ACC112 (cell line): ENCODE measurements at regions not wholly inside any gene's neighbourhood (a gene's known extent, or its start where the extent isn't known, plus 50 kb on each side); places are given as distances from the start of the nearest gene placed in this dataset.

ENCODE experiments used
- H2AFZ ChIP-seq: fragments of 200-600 bp; sonication (generic); one replicate; pipeline ENCODE4 v1.6.0; 2017; ENCODE audit warnings: antibody characterized with exemption, low read length; ENCODE audit not compliant: unreplicated experiment
- H3K27ac ChIP-seq: fragments of 200-600 bp; sonication (generic); 2 replicates; pipeline ENCODE4 v1.5.1; 2014; ENCODE audit warnings: low read depth, mild to moderate bottlenecking, antibody characterized with exemption, low read length, moderate library complexity
- H3K27me3 ChIP-seq: fragments of 200-600 bp; sonication (generic); 2 replicates; pipeline ENCODE4 v1.6.1; 2014; ENCODE audit warnings: mild to moderate bottlenecking, antibody characterized with exemption, low read length, moderate library complexity, mixed read lengths; ENCODE audit not compliant: insufficient read depth
- H3K36me3 ChIP-seq: fragments of 200-600 bp; sonication (generic); 2 replicates; pipeline ENCODE4 v1.6.1; 2016; ENCODE audit warnings: mild to moderate bottlenecking, antibody characterized with exemption, low read length, moderate library complexity, mixed read lengths; ENCODE audit not compliant: insufficient read depth
- H3K4me1 ChIP-seq: fragments of 200-600 bp; sonication (generic); one replicate; pipeline ENCODE4 v1.6.1; 2016; ENCODE audit warnings: low read length, mixed read lengths; ENCODE audit not compliant: insufficient read depth, unreplicated experiment, control insufficient read depth
- H3K4me3 ChIP-seq: fragments of 200-600 bp; sonication (generic); 2 replicates; pipeline ENCODE4 v1.5.1; 2014; ENCODE audit warnings: mild to moderate bottlenecking, low read depth, low read length
- H3K79me2 ChIP-seq: fragments of 200-600 bp; sonication (generic); one replicate; pipeline ENCODE4 v1.6.0; 2016; ENCODE audit warnings: low read length; ENCODE audit not compliant: control insufficient read depth, unreplicated experiment, insufficient read depth

DNA sequence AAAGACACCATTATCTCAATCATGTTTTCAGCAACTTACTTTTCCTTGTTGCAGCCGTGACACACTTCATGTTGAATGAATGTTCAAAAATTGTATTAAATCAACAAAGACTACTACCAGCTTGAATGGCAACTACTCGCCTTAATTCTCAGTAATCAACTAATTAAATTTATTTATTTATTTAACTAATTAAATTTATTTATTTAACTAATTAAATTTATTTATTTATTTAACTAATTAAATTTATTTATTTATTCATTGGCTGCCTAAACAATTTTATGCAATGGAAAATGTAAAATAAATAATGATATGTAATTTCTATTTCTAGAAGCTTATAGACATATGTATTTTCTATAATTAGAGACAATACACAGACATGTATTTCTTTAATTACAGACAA is 435.4 kb downstream of the GPAM start:
- H3K4me1 ChIP-seq, result no peaks in the 10 kb centered on the region
- no peaks in the 10 kb centered on the region for H3K36me3 ChIP-seq
- no peak overlapping the region for H3K4me3 ChIP-seq
- no peak overlapping the region for H3K27ac ChIP-seq
- no peak overlapping the region for H2AFZ ChIP-seq
- no peaks in the 10 kb centered on the region for H3K27me3 ChIP-seq
- H3K79me2 ChIP-seq, result no peaks in the 10 kb centered on the region

- Histone ChIP-seq H2AFZ (no peak overlapping the region), H3K79me2 (no peaks in the 10 kb centered on the region), H3K4me1 (no peaks in the 10 kb centered on the region), H3K27ac (no peak overlapping the region), H3K4me3 (no peak overlapping the region), H3K36me3 (no peaks in the 10 kb centered on the region), H3K27me3 (no peaks in the 10 kb centered on the region)
Observed at GRCh38 chr10:111750165-111750849, 433.3 kb downstream of the GPAM start.

DNA sequence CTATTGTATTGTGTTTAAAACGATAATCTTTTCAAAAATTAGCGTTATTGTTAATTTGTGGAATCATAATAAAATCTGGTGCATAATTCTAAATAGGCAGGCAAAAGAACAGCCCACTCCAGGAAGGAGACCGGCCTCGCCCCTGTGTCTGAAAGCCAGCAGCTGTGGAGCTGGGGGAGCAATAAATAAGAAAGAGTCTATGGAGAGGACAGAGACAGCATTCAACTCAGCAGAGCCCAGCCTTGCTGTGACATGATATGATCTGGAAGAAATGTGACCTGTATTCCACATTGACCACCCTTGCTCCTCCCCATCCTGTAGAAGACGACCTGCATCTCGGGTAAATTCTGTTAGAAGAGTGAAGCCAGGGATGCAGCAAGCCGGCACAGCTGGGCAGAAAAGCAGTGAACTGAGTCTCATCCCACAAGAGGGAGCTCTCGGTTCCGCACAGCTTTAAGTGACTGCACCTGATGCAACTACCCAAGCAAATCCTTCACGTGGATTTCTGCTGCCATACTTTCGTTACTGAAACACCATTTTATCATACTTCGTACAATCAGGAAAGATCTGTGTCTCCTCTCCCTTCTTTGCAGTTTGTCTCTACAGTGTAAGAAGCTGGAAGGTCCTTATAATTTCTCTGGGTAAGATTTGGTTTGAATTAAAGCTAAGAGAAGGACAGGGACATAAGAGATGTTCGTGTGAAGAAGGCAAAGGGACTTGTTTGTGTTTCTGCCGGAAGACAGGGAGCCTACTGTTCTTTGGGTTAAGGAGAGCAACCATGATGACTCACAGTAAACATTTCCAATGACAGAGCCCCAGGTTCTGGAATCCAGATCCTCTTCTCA is 427.1 kb downstream of the GPAM start:
- Histone ChIP-seq H3K27ac (no peak overlapping the region), H3K27me3 (no peaks in the 10 kb centered on the region), H3K79me2 (no peaks in the 10 kb centered on the region), H3K4me3 (no peak overlapping the region), H3K36me3 (no peaks in the 10 kb centered on the region), H2AFZ (no peak overlapping the region), H3K4me1 (peaks cover 3% of the 10 kb centered on the region)

DNA sequence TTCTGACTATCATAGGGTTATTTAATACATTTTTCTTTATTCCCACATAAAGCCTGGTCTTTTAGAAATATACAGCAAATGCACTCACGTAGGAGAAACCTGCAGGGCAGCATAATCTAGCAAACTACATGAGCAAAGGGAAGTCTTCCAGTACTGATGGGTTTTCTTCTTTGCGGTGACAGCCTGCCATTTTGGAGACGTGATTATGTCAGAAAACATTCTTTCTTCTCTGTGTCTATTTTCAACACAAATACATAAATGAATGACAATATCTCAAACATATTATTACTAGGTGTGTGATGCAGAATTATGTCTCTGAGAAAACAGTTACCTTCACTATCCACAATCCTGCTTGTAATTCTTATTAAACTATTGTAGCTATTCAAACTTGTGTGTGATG is 425.0 kb downstream of the GPAM start:
- H3K4me1 ChIP-seq, result peaks cover 3% of the 10 kb centered on the region
- H3K36me3 ChIP-seq, result no peaks in the 10 kb centered on the region
- H3K27ac ChIP-seq, result no peak overlapping the region
- no peak overlapping the region for H2AFZ ChIP-seq
- H3K79me2 ChIP-seq, result no peaks in the 10 kb centered on the region
- no peaks in the 10 kb centered on the region for H3K27me3 ChIP-seq
- no peak overlapping the region for H3K4me3 ChIP-seq

DNA sequence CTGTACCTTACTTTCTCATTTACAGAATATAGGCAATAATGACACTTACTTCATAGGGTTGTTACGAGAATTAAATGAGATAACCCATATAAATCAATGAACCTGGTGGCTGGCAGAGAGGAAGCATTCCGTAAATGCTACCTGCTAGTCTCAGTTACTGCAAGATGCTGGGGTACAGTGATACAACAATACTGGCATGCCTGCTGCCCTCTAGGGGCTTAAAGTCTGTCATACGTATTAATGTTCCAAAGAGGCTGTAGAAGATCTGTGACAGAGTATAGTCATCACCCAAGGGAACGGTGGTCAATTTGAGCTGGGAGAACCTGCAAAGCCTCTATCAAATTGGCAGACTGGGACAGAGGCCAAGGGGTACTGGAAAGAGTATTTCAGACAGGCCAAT is 421.5 kb downstream of the GPAM start:
- no peaks in the 10 kb centered on the region for H3K79me2 ChIP-seq
- no peaks in the 10 kb centered on the region for H3K27me3 ChIP-seq
- H3K27ac ChIP-seq, result no peak overlapping the region
- H3K4me1 ChIP-seq, result peaks cover 3% of the 10 kb centered on the region
- no peaks in the 10 kb centered on the region for H3K36me3 ChIP-seq
- H3K4me3 ChIP-seq, result no peak overlapping the region
- H2AFZ ChIP-seq, result no peak overlapping the region

GRCh38 chr10:111765216-111765615 is 418.3 kb downstream of the GPAM start:
- no peaks in the 10 kb centered on the region for H3K36me3 ChIP-seq
- no peak overlapping the region for H2AFZ ChIP-seq
- no peak overlapping the region for H3K27ac ChIP-seq
- no peak overlapping the region for H3K4me3 ChIP-seq
- H3K27me3 ChIP-seq, result peaks cover 4% of the 10 kb centered on the region; the same call in 1 of the 2 replicates
- H3K4me1 ChIP-seq, result no peaks in the 10 kb centered on the region
- no peaks in the 10 kb centered on the region for H3K79me2 ChIP-seq

GRCh38 chr10:111766464-111766863 is 417.1 kb downstream of the GPAM start:
- Histone ChIP-seq H3K36me3 (no peaks in the 10 kb centered on the region), H3K27ac (no peak overlapping the region), H2AFZ (no peak overlapping the region)

DNA sequence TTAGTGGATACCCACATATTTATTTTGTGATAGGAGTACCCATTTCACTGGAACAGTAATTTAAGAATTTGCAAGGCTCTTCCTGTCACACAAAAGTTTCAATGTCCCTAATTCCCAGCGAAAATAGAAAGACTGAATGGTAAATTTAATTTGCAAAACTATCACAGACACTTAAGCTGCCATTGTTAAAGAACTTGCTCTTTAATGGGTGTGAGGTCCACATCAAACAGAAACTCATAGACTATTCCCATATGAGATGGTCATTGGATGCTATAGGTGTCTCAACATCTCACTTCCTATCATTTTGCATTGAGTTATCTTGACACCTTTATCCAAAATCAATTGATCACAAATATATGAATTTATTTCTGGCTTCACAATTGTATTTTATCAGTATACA is 415.9 kb downstream of the GPAM start:
- Histone ChIP-seq H2AFZ (no peak overlapping the region), H3K4me1 (no peaks in the 10 kb centered on the region), H3K4me3 (no peak overlapping the region), H3K79me2 (no peaks in the 10 kb centered on the region), H3K27ac (no peak overlapping the region), H3K36me3 (no peaks in the 10 kb centered on the region), H3K27me3 (peaks cover 4% of the 10 kb centered on the region; the same call in 1 of the 2 replicates)

More at GRCh38 chr10:111766464-111766863, 417.1 kb downstream of the GPAM start:
- H3K27me3 ChIP-seq, result peaks cover 4% of the 10 kb centered on the region; the same call in 1 of the 2 replicates
- H3K79me2 ChIP-seq, result no peaks in the 10 kb centered on the region
- H3K4me3 ChIP-seq, result no peak overlapping the region
- no peaks in the 10 kb centered on the region for H3K4me1 ChIP-seq

DNA sequence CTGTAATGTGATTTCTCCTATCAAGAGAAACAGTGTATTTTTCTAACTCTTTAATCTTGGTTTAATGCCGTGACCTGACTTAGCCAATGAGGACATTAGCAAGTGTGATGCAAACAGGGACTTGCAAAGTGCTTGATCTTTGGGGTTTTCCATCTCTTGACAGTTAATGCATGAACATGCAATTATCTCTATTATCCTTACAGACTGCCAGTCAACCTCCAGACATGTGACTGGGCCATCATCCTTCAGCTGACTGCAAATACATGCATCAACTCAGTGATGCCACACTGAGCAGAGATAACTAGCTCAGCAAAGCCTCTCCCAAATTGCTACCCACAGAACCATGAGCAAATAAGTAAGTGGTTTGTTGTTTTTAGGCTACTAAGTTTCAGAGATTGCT is 409.6 kb downstream of the GPAM start:
- Histone ChIP-seq H2AFZ (no peak overlapping the region), H3K4me3 (no peak overlapping the region), H3K79me2 (no peaks in the 10 kb centered on the region), H3K27me3 (no peaks in the 10 kb centered on the region), H3K4me1 (no peaks in the 10 kb centered on the region), H3K36me3 (no peaks in the 10 kb centered on the region), H3K27ac (no peak overlapping the region)

- Histone ChIP-seq H2AFZ (no peak overlapping the region), H3K27ac (no peak overlapping the region), H3K79me2 (no peaks in the 10 kb centered on the region)
Observed at GRCh38 chr10:111774486-111774885, 409.1 kb downstream of the GPAM start.

GRCh38 chr10:111784436-111784835 is 399.1 kb downstream of the GPAM start:
- Histone ChIP-seq H3K27ac (no peak overlapping the region), H3K4me3 (no peak overlapping the region), H2AFZ (no peak overlapping the region), H3K27me3 (no peaks in the 10 kb centered on the region), H3K79me2 (no peaks in the 10 kb centered on the region), H3K4me1 (no peaks in the 10 kb centered on the region), H3K36me3 (no peaks in the 10 kb centered on the region)

More at GRCh38 chr10:111774486-111774885, 409.1 kb downstream of the GPAM start:
- H3K4me3 ChIP-seq, result no peak overlapping the region
- no peaks in the 10 kb centered on the region for H3K36me3 ChIP-seq
- no peaks in the 10 kb centered on the region for H3K4me1 ChIP-seq
- no peaks in the 10 kb centered on the region for H3K27me3 ChIP-seq
